Hepatic stellate cell (primary cell): ENCODE measurements at regions not wholly inside any gene's neighbourhood (a gene's known extent, or its start where the extent isn't known, plus 50 kb on each side); places are given as distances from the start of the nearest gene placed in this dataset.
"Not testable (repeated sequence)": the region's sequence is repeated elsewhere in the genome, so short reads cannot be mapped to it uniquely, and the experiment has no call there.

Experiments used
- DNase-seq: peaks from one replicate; pipeline ENCODE4 v3.0.0; 2011; ENCODE audit warnings: low spot score

GRCh38 chr17:34472363-34472762 is 107.0 kb upstream of the TMEM132E start:
- DNase-seq = no peak

- DNase-seq = not testable (repeated sequence)
Measured at GRCh38 chr17:34471278-34471677, 108.1 kb upstream of the TMEM132E start.

GRCh38 chr17:34465789-34466188 is 102.8 kb upstream of the CCL1 start:
- no peak for DNase-seq

GRCh38 chr17:34464812-34465211 is 101.8 kb upstream of the CCL1 start:
- no peak for DNase-seq

- DNase-seq = no peak
Measured at GRCh38 chr17:34458266-34458665, 95.2 kb upstream of the CCL1 start.

GRCh38 chr17:34456121-34456520 is 93.1 kb upstream of the CCL1 start:
- no peak for DNase-seq

- no peak for DNase-seq
Measured at GRCh38 chr17:34452769-34453168, 89.7 kb upstream of the CCL1 start.

- no peak for DNase-seq
Measured at GRCh38 chr17:34451313-34451712, 88.3 kb upstream of the CCL1 start.

- DNase-seq = no peak
Measured at GRCh38 chr17:34447406-34447805, 84.4 kb upstream of the CCL1 start.

- no peak for DNase-seq
Measured at GRCh38 chr17:34445101-34445500, 82.1 kb upstream of the CCL1 start.

- no peak for DNase-seq
Measured at GRCh38 chr17:34443619-34444469, 80.8 kb upstream of the CCL1 start.

- no peak for DNase-seq
Measured at GRCh38 chr17:34442387-34443111, 79.5 kb upstream of the CCL1 start.

GRCh38 chr17:34437188-34437587 is 74.2 kb upstream of the CCL1 start:
- DNase-seq = no peak

- no peak for DNase-seq
Measured at GRCh38 chr17:34436607-34437006, 73.6 kb upstream of the CCL1 start.

- DNase-seq = no peak
Measured at GRCh38 chr17:34435182-34435928, 72.3 kb upstream of the CCL1 start.

GRCh38 chr17:34434052-34434451 is 71.0 kb upstream of the CCL1 start:
- DNase-seq = no peak

- no peak for DNase-seq
Measured at GRCh38 chr17:34424814-34425491, 61.9 kb upstream of the CCL1 start.

- DNase-seq = no peak
Measured at GRCh38 chr17:34423978-34424813, 61.2 kb upstream of the CCL1 start.

- DNase-seq = not testable (repeated sequence)
Measured at GRCh38 chr17:34423315-34423714, 60.3 kb upstream of the CCL1 start.

GRCh38 chr17:34420900-34421299 is 57.9 kb upstream of the CCL1 start:
- DNase-seq = no peak

- peak; percentile 73 for DNase-seq
Measured at GRCh38 chr17:34420254-34420766, 57.3 kb upstream of the CCL1 start.
